NCI-H345 treated with DMSO at 0.1 percent for 48 hours (cell line): ENCODE measurements at regions not wholly inside any gene's neighbourhood (a gene's known extent, or its start where the extent isn't known, plus 50 kb on each side); places are given as distances from the start of the nearest gene placed in this dataset.
A peak's percentile ranks its signal among the peaks of the same experiment; 100 is the strongest.

Source experiments
- DNase-seq: peaks from one replicate; lab custom pipeline; 2025; ENCODE audit not compliant: unreplicated experiment; lab: John Stamatoyannopoulos, UW

DNA sequence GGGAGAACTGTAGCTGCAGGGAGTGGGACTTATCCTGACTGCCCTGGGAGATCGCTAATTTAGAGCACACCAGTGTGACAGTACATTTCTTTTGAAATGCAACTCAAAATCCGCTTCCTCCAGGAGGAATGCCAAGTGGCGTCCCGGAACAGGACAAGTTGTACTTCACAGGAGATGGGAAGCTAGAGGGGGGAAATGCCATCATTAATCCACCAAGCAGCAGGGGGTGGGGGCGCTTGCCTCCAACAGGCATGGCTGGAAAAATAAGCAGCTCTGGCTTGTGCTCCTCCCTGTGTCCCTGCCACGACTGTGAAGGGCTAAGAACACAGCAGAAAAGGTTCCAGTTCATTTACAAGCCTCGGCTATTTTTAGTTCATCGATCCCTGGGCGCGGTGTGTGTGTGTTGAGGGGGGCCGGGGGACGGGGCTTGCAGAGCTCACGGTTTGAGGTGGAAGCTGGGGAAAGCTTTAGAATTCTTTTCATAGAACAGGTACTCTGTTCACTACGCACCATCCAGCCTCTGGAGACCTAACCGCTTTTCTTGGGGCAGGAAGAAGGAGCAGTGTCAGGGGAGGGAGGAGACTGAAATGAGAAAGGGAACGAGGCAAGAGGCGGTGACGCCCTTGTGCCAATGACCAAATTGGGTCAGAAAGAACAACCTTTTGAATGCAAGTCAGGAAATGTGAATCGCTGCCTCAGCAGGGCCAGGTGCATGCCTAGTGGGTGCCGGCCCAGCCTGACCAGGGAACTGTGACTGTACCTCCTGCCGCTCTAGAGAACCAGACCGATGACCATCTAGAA, 51.8 kb upstream of the DGKG start:
- DNase-seq = peak; percentile 98

DNA sequence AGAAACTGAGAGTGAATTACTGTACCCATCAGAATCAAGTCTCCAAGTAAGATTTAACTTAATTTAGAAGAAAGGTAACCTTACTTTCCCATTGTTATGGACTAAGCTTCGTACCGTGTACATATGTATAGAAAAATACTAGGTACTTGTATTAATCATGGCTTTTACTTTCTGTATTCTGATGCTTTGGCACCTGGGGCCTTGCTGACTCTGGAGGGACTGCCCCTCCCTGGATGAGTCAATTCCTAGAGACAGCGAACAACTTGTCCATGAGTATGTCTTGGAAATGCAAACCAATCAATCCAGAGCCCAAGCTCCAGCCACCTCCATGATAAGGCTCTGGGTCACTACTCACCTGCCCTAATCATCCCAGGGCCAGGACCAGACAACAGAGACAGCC, 50.0 kb upstream of the DGKG start:
- DNase-seq = no peak
